ENCODE measurements at regions not wholly inside any gene's neighbourhood (a gene's known extent, or its start where the extent isn't known, plus 50 kb on each side); places are given as distances from the start of the nearest gene placed in this dataset.

DNA sequence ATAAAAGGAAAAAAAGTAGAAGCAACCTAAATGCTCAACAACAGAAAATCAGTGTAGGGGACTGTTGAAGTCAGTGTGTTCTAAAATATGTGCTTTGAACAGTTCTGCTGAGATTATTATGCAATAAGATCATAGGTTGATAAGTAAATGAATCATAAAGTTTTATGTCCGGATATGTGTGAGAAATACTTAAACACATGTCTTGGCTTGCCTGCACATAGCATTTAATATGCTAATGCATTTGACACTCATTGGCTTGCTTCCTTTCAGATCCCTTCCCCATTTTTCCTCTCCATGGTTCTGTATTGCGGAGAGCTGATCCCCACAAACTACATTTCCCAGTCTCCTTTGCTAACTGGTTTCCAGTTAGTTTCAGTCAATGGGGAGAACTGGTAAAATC is 573.8 kb upstream of the TBX3 start:
- Histone ChIP-seq H2AFZ (ENCODE audit: low read length) (no peak overlapping the region), H3K9me3 (ENCODE audit: insufficient read depth, low read depth, low read length) (no peaks in the 10 kb centered on the region), H3K27me3 (ENCODE audit: insufficient read depth, low read length, poor library complexity, severe bottlenecking) (no peaks in the 10 kb centered on the region), H3F3A (ENCODE audit: low read depth) (no peaks in the 10 kb centered on the region), H3K9me2 (replicated peaks; ENCODE audit: low read depth, low read length) (no peaks in the 10 kb centered on the region), H3K4me2 (ENCODE audit: low read depth, low read length, poor library complexity, severe bottlenecking) (no peak overlapping the region), H3K9ac (ENCODE audit: low read depth, low read length, poor library complexity, severe bottlenecking) (no peak overlapping the region), H3K36me3 (ENCODE audit: insufficient read depth, low read length) (no peaks in the 10 kb centered on the region), H4K20me1 (ENCODE audit: insufficient read depth, low read length, poor library complexity, severe bottlenecking) (no peaks in the 10 kb centered on the region), H3K79me2 (ENCODE audit: insufficient read depth, low read length) (no peaks in the 10 kb centered on the region), H3K4me1 (ENCODE audit: insufficient read depth, low read length, poor library complexity, severe bottlenecking) (no peaks in the 10 kb centered on the region), H3K4me3 (ENCODE audit: low read length, poor library complexity, severe bottlenecking) (no peak overlapping the region)
- TF ChIP-seq EZH2phosphoT487 (IDR thresholded peaks at IDR 0.05; ENCODE audit: borderline replicate concordance), result no peak
- TF ChIP-seq, protein P1, sequence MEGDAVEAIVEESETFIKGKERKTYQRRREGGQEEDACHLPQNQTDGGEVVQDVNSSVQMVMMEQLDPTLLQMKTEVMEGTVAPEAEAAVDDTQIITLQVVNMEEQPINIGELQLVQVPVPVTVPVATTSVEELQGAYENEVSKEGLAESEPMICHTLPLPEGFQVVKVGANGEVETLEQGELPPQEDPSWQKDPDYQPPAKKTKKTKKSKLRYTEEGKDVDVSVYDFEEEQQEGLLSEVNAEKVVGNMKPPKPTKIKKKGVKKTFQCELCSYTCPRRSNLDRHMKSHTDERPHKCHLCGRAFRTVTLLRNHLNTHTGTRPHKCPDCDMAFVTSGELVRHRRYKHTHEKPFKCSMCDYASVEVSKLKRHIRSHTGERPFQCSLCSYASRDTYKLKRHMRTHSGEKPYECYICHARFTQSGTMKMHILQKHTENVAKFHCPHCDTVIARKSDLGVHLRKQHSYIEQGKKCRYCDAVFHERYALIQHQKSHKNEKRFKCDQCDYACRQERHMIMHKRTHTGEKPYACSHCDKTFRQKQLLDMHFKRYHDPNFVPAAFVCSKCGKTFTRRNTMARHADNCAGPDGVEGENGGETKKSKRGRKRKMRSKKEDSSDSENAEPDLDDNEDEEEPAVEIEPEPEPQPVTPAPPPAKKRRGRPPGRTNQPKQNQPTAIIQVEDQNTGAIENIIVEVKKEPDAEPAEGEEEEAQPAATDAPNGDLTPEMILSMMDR (conservative IDR thresholded peaks at IDR 0.05; ENCODE audit: low read length), result no peak

DNA sequence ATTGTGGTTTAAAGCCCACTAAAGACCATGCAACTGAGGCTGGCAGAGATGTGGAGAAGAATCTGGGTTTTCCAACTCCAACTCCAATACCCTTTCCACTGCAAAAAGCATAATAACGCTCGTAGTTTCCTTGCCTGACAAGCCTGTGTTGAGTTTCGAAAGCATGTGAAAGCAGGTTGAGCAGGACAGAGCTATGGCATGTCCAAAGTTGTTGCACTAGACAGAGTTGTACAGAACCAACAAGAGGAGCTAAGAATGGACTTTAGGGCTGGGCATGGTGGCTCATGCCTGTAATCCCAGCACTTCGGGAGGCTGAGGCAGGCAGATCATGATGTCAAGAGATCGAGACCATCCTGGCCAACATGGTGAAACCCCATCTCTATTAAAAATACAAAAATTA is 572.0 kb upstream of the TBX3 start:
- Histone ChIP-seq H3K9ac (ENCODE audit: low read depth, low read length, poor library complexity, severe bottlenecking) (no peak overlapping the region), H3K9me2 (replicated peaks; ENCODE audit: low read depth, low read length) (no peaks in the 10 kb centered on the region), H3K4me3 (ENCODE audit: low read length, poor library complexity, severe bottlenecking) (no peak overlapping the region), H3K79me2 (ENCODE audit: insufficient read depth, low read length) (no peaks in the 10 kb centered on the region), H3K36me3 (ENCODE audit: insufficient read depth, low read length) (no peaks in the 10 kb centered on the region), H3K27me3 (ENCODE audit: insufficient read depth, low read length, poor library complexity, severe bottlenecking) (no peaks in the 10 kb centered on the region), H3K4me2 (ENCODE audit: low read depth, low read length, poor library complexity, severe bottlenecking) (no peak overlapping the region), H4K20me1 (ENCODE audit: insufficient read depth, low read length, poor library complexity, severe bottlenecking) (no peaks in the 10 kb centered on the region), H3K4me1 (ENCODE audit: insufficient read depth, low read length, poor library complexity, severe bottlenecking) (no peaks in the 10 kb centered on the region), H3K9me3 (ENCODE audit: insufficient read depth, low read depth, low read length) (no peaks in the 10 kb centered on the region), H3F3A (ENCODE audit: low read depth) (no peaks in the 10 kb centered on the region), H2AFZ (ENCODE audit: low read length) (no peak overlapping the region)
- no peak for TF ChIP-seq EZH2phosphoT487 (IDR thresholded peaks at IDR 0.05; ENCODE audit: borderline replicate concordance)
- TF ChIP-seq, protein P1 (conservative IDR thresholded peaks at IDR 0.05; ENCODE audit: low read length), result no peak

DNA sequence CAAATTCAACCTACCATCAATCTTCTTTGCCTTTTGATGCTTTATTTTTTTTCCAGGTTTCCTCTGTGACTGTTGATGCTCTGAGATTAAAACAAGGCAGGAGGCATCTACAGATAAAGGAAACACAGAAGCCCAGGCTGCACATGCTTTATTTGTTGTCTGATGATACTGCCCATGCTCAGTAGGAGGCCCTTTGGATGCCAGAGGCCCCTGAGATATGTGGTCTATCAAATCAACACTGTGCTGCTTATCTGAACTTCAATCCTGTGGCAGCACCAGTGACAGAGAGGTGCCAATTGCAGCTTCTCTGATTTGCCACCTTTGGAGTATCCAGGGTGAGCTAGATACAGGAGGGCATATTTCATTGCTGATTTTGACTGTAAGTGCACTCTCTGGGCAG is 571.3 kb upstream of the TBX3 start:
- no peak overlapping the region for H2AFZ ChIP-seq (ENCODE audit: low read length)
- H3K9ac ChIP-seq (ENCODE audit: low read depth, low read length, poor library complexity, severe bottlenecking), result no peak overlapping the region
- H4K20me1 ChIP-seq (ENCODE audit: insufficient read depth, low read length, poor library complexity, severe bottlenecking), result no peaks in the 10 kb centered on the region
- no peaks in the 10 kb centered on the region for H3K27me3 ChIP-seq (ENCODE audit: insufficient read depth, low read length, poor library complexity, severe bottlenecking)
- H3K79me2 ChIP-seq (ENCODE audit: insufficient read depth, low read length), result no peaks in the 10 kb centered on the region
- TF ChIP-seq, protein P1 (conservative IDR thresholded peaks at IDR 0.05; ENCODE audit: low read length), result no peak
- no peak for TF ChIP-seq EZH2phosphoT487 (IDR thresholded peaks at IDR 0.05; ENCODE audit: borderline replicate concordance)
- no peaks in the 10 kb centered on the region for H3K36me3 ChIP-seq (ENCODE audit: insufficient read depth, low read length)
- H3K9me3 ChIP-seq (ENCODE audit: insufficient read depth, low read depth, low read length), result no peaks in the 10 kb centered on the region; the same call in 1 of the 2 replicates
- no peak overlapping the region for H3K4me3 ChIP-seq (ENCODE audit: low read length, poor library complexity, severe bottlenecking)
- H3K9me2 ChIP-seq (replicated peaks; ENCODE audit: low read depth, low read length), result no peaks in the 10 kb centered on the region
- no peaks in the 10 kb centered on the region for H3K4me1 ChIP-seq (ENCODE audit: insufficient read depth, low read length, poor library complexity, severe bottlenecking)
- H3F3A ChIP-seq (ENCODE audit: low read depth), result no peaks in the 10 kb centered on the region
- H3K4me2 ChIP-seq (ENCODE audit: low read depth, low read length, poor library complexity, severe bottlenecking), result no peak overlapping the region

All from Loucy (cell line).